ENCODE measurements at regions not wholly inside any gene's neighbourhood (a gene's known extent, or its start where the extent isn't known, plus 50 kb on each side); places are given as distances from the start of the nearest gene placed in this dataset.

DNA sequence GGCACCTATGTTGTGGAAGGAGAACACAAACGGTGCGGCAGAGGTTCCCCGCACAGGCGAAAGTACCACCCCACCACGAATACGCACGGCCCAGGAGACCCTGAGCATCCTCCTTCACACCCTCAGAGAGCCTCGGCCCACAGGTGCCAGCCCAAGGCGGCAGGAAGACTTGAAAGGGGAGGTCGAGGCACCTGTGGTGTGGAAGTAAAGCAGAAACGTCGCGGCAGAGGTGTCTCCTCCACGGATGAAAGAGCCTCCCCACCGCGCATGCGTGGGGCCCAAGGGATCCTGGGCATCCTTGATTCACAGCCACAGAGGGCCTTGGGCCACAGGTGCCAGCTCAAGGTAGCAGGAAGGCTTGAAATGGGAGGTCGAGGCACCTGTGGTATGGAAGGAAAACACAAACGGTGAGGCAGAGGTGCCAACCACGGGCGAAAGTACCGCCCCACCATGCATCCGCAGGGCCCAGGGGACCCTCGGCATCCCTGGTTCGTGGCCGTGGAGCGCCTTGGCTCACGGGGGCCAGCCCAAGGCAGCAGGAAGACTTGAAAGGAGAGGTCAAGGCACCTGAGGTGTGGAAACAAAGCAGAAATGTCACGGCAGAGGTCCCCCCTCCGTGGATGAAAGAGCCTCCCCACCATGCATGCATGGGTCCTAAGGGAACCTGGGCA, 380.1 kb downstream of the ALG10 start:
- no peaks in the 10 kb centered on the region for H3K36me3 ChIP-seq (replicated peaks in 1 of 2; ENCODE audit: control insufficient read depth in 1 of 2, insufficient read depth in 2 of 2, low read length in 1 of 2)
- 21% methylated on average over 24 of the region's 30 CpGs for WGBS (ENCODE audit: low lambda C conversion rate)
- H4K20me1 ChIP-seq (ENCODE audit: insufficient read depth) = no peaks in the 10 kb centered on the region
- no peak overlapping the region for H3K4me2 ChIP-seq
- H3K27ac ChIP-seq (ENCODE audit: low read depth in 2 of 2, low read length in 1 of 2) = no peak overlapping the region
- H2AFZ ChIP-seq (ENCODE audit: low read depth) = no peak overlapping the region
- no peaks in the 10 kb centered on the region for H3F3A ChIP-seq (replicated peaks; ENCODE audit: insufficient read depth)
- H3K9me3 ChIP-seq = no peaks in the 10 kb centered on the region
- CTCF ChIA-PET = no interaction called here
- H3K79me2 ChIP-seq (ENCODE audit: insufficient read depth) = no peaks in the 10 kb centered on the region
- H3K27me3 ChIP-seq (ENCODE audit: insufficient read depth) = peaks cover under 1% of the 10 kb centered on the region; the same call in 1 of the 2 replicates
- DNase-seq = no peak
- TF ChIP-seq NFIC (IDR thresholded peaks at IDR 0.05; ENCODE audit: borderline replicate concordance) = no peak
- TF ChIP-seq CHD2 (IDR thresholded peaks at IDR 0.05; ENCODE audit: low read length, partially characterized antibody) = no peak
- no peak for TF ChIP-seq TAF1 (IDR thresholded peaks at IDR 0.05; ENCODE audit: borderline replicate concordance, low read depth, low read length)
- no peak for TF ChIP-seq GATA2 (CRISPR knock-in tag; IDR thresholded peaks at IDR 0.05)
- TF ChIP-seq EZH2phosphoT487 (IDR thresholded peaks at IDR 0.05; ENCODE audit: borderline replicate concordance, low read depth) = no peak
- no peak for TF ChIP-seq POLR2AphosphoS5 (IDR thresholded peaks at IDR 0.05; ENCODE audit: low read depth, low read length)
- no peak for TF ChIP-seq TCF12 (IDR thresholded peaks at IDR 0.05)
- POLR2A ChIA-PET = no interaction called here
- H3K4me3 ChIP-seq (ENCODE audit: low read depth in 2 of 2, low read length in 1 of 2) = no peak overlapping the region
- no peaks in the 10 kb centered on the region for H3K9me2 ChIP-seq
- H3K9ac ChIP-seq = no peak overlapping the region
- no peaks in the 10 kb centered on the region for H3K4me1 ChIP-seq (ENCODE audit: control insufficient read depth in 1 of 2, insufficient read depth in 2 of 2, low read depth in 1 of 2, low read length in 1 of 2)

- Histone ChIP-seq H3K4me1 (ENCODE audit: control insufficient read depth in 1 of 2, insufficient read depth in 2 of 2, low read depth in 1 of 2, low read length in 1 of 2) (no peaks in the 10 kb centered on the region), H3K36me3 (replicated peaks in 1 of 2; ENCODE audit: control insufficient read depth in 1 of 2, insufficient read depth in 2 of 2, low read length in 1 of 2) (no peaks in the 10 kb centered on the region), H3K4me2 (no peak overlapping the region), H3K27me3 (ENCODE audit: insufficient read depth) (no peaks in the 10 kb centered on the region; the same call in 1 of the 2 replicates), H3K27ac (ENCODE audit: low read depth in 2 of 2, low read length in 1 of 2) (no peak overlapping the region), H3F3A (replicated peaks; ENCODE audit: insufficient read depth) (no peaks in the 10 kb centered on the region), H3K9me3 (no peaks in the 10 kb centered on the region), H3K9ac (no peak overlapping the region), H3K9me2 (no peaks in the 10 kb centered on the region), H3K79me2 (ENCODE audit: insufficient read depth) (no peaks in the 10 kb centered on the region), H2AFZ (ENCODE audit: low read depth) (no peak overlapping the region), H4K20me1 (ENCODE audit: insufficient read depth) (no peaks in the 10 kb centered on the region), H3K4me3 (ENCODE audit: low read depth in 2 of 2, low read length in 1 of 2) (no peak overlapping the region)
- peak; percentile 0 for DNase-seq
- 12% methylated on average over 29 of the region's 33 CpGs for WGBS (ENCODE audit: low lambda C conversion rate)
- POLR2A ChIA-PET = no interaction called here
- CTCF ChIA-PET = no interaction called here
- TF ChIP-seq, protein P1, sequence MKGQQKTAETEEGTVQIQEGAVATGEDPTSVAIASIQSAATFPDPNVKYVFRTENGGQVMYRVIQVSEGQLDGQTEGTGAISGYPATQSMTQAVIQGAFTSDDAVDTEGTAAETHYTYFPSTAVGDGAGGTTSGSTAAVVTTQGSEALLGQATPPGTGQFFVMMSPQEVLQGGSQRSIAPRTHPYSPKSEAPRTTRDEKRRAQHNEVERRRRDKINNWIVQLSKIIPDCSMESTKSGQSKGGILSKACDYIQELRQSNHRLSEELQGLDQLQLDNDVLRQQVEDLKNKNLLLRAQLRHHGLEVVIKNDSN (IDR thresholded peaks at IDR 0.05; ENCODE audit: borderline replicate concordance, low read depth) = no peak
- TF ChIP-seq MEF2A (IDR thresholded peaks at IDR 0.05; ENCODE audit: borderline replicate concordance, low read depth) = no peak
- TF ChIP-seq EZH2phosphoT487 (IDR thresholded peaks at IDR 0.05; ENCODE audit: borderline replicate concordance, low read depth) = no peak
- TF ChIP-seq, protein P2, sequence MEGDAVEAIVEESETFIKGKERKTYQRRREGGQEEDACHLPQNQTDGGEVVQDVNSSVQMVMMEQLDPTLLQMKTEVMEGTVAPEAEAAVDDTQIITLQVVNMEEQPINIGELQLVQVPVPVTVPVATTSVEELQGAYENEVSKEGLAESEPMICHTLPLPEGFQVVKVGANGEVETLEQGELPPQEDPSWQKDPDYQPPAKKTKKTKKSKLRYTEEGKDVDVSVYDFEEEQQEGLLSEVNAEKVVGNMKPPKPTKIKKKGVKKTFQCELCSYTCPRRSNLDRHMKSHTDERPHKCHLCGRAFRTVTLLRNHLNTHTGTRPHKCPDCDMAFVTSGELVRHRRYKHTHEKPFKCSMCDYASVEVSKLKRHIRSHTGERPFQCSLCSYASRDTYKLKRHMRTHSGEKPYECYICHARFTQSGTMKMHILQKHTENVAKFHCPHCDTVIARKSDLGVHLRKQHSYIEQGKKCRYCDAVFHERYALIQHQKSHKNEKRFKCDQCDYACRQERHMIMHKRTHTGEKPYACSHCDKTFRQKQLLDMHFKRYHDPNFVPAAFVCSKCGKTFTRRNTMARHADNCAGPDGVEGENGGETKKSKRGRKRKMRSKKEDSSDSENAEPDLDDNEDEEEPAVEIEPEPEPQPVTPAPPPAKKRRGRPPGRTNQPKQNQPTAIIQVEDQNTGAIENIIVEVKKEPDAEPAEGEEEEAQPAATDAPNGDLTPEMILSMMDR (IDR thresholded peaks at IDR 0.05) = no peak
- TF ChIP-seq FOSL2 (IDR thresholded peaks at IDR 0.05; ENCODE audit: borderline replicate concordance, low read depth) = no peak
- TF ChIP-seq GABPA (IDR thresholded peaks at IDR 0.05; ENCODE audit: low read depth) = no peak
- no peak for TF ChIP-seq SMC3 (IDR thresholded peaks at IDR 0.05; ENCODE audit: low read depth, low read length)
- TF ChIP-seq, protein P3, sequence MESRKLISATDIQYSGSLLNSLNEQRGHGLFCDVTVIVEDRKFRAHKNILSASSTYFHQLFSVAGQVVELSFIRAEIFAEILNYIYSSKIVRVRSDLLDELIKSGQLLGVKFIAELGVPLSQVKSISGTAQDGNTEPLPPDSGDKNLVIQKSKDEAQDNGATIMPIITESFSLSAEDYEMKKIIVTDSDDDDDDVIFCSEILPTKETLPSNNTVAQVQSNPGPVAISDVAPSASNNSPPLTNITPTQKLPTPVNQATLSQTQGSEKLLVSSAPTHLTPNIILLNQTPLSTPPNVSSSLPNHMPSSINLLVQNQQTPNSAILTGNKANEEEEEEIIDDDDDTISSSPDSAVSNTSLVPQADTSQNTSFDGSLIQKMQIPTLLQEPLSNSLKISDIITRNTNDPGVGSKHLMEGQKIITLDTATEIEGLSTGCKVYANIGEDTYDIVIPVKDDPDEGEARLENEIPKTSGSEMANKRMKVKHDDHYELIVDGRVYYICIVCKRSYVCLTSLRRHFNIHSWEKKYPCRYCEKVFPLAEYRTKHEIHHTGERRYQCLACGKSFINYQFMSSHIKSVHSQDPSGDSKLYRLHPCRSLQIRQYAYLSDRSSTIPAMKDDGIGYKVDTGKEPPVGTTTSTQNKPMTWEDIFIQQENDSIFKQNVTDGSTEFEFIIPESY (IDR thresholded peaks at IDR 0.05; ENCODE audit: borderline replicate concordance, low read depth) = no peak
- TF ChIP-seq FOXM1 (IDR thresholded peaks at IDR 0.05; ENCODE audit: low read depth) = no peak
- TF ChIP-seq CHD2 (IDR thresholded peaks at IDR 0.05; ENCODE audit: low read length, partially characterized antibody) = no peak
- TF ChIP-seq PBX3 (IDR thresholded peaks at IDR 0.05) = no peak
- TF ChIP-seq EP300 (IDR thresholded peaks at IDR 0.05; ENCODE audit: borderline replicate concordance in 1 of 2, low read depth in 1 of 2, low read length in 1 of 2) = no peak
Observed at GRCh38 chr12:34402899-34403705, 380.8 kb downstream of the ALG10 start.
